Skeletal muscle cell (primary cell): ENCODE measurements at regions not wholly inside any gene's neighbourhood (a gene's known extent, or its start where the extent isn't known, plus 50 kb on each side); places are given as distances from the start of the nearest gene placed in this dataset.
"Not testable (repeated sequence)": the region's sequence is repeated elsewhere in the genome, so short reads cannot be mapped to it uniquely, and the experiment has no call there.

Experiments used
- DNase-seq: peaks from one replicate; pipeline ENCODE4 v3.0.0-alpha.2; 2010; ENCODE audit warnings: low read depth
- H3K4me3 ChIP-seq: 2 replicates; pipeline ENCODE4 v1.5.1; 2011; ENCODE audit warnings: low read depth, mild to moderate bottlenecking, control low read depth, low read length, moderate library complexity

GRCh38 chr12:127144770-127145169 lies 1122.2 kb upstream of the TMEM132C start:
- H3K4me3 ChIP-seq, result no peak overlapping the region
- no peak for DNase-seq

GRCh38 chr12:127145241-127145928 lies 1121.6 kb upstream of the TMEM132C start:
- DNase-seq, result no peak
- peak overlapping the region; percentile 48 for H3K4me3 ChIP-seq

- peak overlapping the region; percentile 48 for H3K4me3 ChIP-seq
- DNase-seq, result no peak
Observed at GRCh38 chr12:127145929-127146789, 1120.8 kb upstream of the TMEM132C start.

- no peak for DNase-seq
- no peak overlapping the region for H3K4me3 ChIP-seq
Observed at GRCh38 chr12:127146991-127147718, 1119.8 kb upstream of the TMEM132C start.

- no peak for DNase-seq
- no peak overlapping the region for H3K4me3 ChIP-seq
Observed at GRCh38 chr12:127147724-127148123, 1119.2 kb upstream of the TMEM132C start.

- DNase-seq, result no peak
- no peak overlapping the region for H3K4me3 ChIP-seq
Observed at GRCh38 chr12:127148318-127148717, 1118.7 kb upstream of the TMEM132C start.

GRCh38 chr12:127149226-127149964 lies 1117.6 kb upstream of the TMEM132C start:
- DNase-seq, result peak; percentile 63
- H3K4me3 ChIP-seq, result no peak overlapping the region

- no peak overlapping the region for H3K4me3 ChIP-seq
- no peak for DNase-seq
Observed at GRCh38 chr12:127150028-127150427, 1116.9 kb upstream of the TMEM132C start.

GRCh38 chr12:127150479-127150878 lies 1116.5 kb upstream of the TMEM132C start:
- no peak overlapping the region for H3K4me3 ChIP-seq
- DNase-seq, result no peak

GRCh38 chr12:127150956-127151355 lies 1116.0 kb upstream of the TMEM132C start:
- no peak for DNase-seq
- H3K4me3 ChIP-seq, result no peak overlapping the region

GRCh38 chr12:127153996-127154395 lies 1113.0 kb upstream of the TMEM132C start:
- H3K4me3 ChIP-seq, result no peak overlapping the region
- DNase-seq, result no peak

GRCh38 chr12:127154830-127155229 lies 1112.1 kb upstream of the TMEM132C start:
- not testable (repeated sequence) for DNase-seq, H3K4me3 ChIP-seq

- not testable (repeated sequence) for H3K4me3 ChIP-seq
Observed at GRCh38 chr12:127155935-127156619, 1110.9 kb upstream of the TMEM132C start.

GRCh38 chr12:127157501-127158366 lies 1109.2 kb upstream of the TMEM132C start:
- DNase-seq, H3K4me3 ChIP-seq: not testable (repeated sequence)

More at GRCh38 chr12:127155935-127156619, 1110.9 kb upstream of the TMEM132C start:
- DNase-seq, result not testable (repeated sequence)

GRCh38 chr12:127158385-127159061 lies 1108.4 kb upstream of the TMEM132C start:
- H3K4me3 ChIP-seq, result no peak overlapping the region
- DNase-seq, result no peak

- no peak overlapping the region for H3K4me3 ChIP-seq
- DNase-seq, result no peak
Observed at GRCh38 chr12:127161466-127161865, 1105.5 kb upstream of the TMEM132C start.

GRCh38 chr12:127162307-127162706 lies 1104.7 kb upstream of the TMEM132C start:
- H3K4me3 ChIP-seq, result no peak overlapping the region
- DNase-seq, result no peak
